ENCODE measurements at regions not wholly inside any gene's neighbourhood (a gene's known extent, or its start where the extent isn't known, plus 50 kb on each side); places are given as distances from the start of the nearest gene placed in this dataset.

GRCh38 chr10:78188446-78188845 is 154.8 kb downstream of the RPS24 start:
- DNase-seq = no peak

- DNase-seq = no peak
Measured at GRCh38 chr10:78190051-78190825, 156.6 kb downstream of the RPS24 start.

DNA sequence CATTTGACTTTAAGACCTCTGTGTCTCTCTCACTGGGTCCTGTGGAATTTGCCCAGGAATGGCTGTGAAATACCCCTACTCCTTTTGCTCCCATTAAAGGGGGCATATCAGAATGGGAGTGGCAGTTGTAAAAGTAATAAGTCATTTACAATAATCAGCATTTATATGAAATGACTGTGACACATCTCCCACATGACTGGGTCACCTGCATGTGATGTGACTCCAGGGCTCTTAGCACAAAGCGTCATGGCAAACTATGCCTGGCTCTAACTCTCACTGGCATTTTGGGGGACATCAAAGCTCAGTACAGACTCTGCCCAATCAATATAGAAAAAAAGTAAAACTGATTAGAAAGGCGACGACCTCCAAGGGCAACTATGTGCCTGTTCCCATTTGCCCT is 157.6 kb downstream of the RPS24 start:
- DNase-seq = no peak

DNA sequence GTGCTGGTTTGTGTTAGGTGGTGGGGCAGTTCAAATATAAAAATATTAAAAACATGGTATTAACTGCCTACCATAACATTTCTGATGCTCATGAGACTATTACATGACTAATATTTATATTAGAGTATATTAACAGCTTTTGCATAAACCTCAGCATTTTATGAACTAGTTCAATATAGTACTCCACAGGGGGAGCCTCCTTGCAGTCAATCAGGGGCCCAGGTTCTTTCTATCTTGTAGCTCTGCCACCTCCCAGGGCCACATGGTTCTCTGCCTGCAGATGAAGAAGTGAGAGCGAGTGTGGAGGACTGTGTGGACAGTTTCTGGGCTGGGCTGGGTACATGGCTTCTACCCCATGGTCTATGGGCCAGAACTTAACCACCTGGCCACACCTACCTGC is 159.5 kb downstream of the RPS24 start:
- no peak for DNase-seq

GRCh38 chr10:78194050-78194449 is 160.4 kb downstream of the RPS24 start:
- DNase-seq = no peak

DNA sequence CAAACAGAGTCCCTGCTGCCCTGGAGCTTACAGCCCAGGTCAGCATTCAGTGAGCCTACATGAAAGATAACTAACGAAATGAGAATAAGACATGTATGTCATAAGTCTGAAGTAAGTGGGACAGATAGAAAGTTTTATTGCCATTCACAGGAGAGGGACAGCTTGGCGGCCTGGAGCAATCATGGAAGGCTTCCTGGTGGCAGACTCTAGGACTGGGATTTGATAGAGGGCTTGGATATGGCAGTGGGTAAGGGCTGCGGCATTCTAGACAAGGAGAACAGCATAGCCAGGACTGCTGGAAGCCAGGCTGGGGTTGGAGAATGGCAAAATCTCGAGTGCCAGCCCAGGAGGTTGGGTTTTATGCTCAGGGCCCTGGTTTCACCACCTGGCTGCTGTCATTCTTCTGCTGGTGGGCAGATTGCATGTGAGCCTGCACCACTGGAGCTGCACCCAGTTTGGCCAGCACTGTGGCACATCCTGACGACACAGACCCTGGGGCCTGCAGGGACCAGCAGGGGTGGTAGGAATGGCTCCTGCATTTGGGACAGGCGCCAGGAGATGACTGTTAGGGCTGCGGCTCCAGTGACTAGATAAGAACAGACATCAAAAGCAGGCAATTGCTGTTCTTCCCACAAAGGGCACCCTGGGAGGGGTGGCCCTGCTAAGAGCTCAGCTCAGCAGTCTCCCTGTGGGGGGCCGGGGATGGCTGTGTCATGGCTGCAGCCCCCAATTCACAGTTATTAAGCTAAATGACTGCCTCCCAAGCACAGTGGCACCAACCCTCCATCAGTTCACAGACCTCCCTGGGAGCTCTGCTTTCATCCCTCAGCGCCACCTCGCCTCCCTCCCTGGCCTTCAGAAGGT is 161.1 kb downstream of the RPS24 start:
- DNase-seq = no peak

GRCh38 chr10:78196396-78196795 is 162.7 kb downstream of the RPS24 start:
- no peak for DNase-seq

GRCh38 chr10:78196964-78197363 is 163.3 kb downstream of the RPS24 start:
- no peak for DNase-seq

- DNase-seq = no peak
Measured at GRCh38 chr10:78197628-78198272, 164.1 kb downstream of the RPS24 start.

DNA sequence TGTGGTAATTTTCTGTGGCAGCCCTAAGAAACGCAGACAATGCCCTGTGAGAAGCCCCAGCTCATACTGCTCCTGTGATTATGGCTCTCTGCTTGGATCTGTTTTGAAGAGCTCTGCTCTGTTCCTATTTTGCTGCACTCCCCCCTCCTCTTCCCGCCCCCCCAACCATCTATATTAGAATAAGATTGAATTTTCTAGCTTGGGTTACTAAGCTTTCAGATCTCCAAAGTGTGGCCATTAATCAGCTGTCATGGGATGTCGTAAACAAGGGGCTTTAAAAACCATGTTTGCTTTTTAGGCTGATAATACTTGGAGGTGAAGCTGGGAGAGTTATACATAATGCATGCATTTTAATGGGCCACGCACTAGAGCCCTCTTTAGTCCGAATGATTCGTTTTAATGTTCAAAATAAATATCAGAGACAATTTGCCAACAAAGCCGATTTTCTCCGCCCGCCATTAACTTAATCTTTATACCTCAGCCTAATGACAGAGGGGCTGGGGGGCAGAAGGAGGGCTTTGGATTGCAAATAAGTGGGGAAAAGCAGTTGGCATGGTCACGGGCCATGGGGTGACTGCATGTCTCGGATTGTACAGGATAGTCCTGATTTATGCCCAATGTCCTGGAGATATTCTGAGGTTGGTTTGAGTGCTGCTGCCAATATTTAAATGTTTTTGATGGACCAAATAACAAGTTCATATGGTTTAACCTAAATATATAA is 165.5 kb downstream of the RPS24 start:
- DNase-seq = no peak

DNA sequence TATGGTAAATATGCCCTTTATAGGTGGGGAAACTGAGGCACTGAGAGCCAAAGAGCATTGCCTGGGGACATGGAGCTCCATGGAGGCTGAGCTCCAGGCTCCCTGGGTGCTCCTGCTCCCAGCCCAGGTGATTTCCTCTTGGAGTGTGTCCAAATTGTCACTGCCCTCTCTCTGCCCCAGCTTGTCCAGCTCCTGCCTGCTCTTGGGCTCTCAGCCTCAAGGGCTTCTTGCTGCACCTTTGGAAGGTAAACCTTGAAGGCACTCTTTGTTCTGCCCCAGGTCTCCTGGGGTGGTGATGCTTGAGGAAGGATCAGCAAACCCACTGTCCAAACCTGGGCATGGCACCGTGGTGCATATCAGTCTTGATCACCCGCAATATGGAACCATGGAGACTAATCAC is 166.1 kb downstream of the RPS24 start:
- DNase-seq = no peak

- DNase-seq = no peak
Measured at GRCh38 chr10:78200686-78201085, 167.0 kb downstream of the RPS24 start.

DNA sequence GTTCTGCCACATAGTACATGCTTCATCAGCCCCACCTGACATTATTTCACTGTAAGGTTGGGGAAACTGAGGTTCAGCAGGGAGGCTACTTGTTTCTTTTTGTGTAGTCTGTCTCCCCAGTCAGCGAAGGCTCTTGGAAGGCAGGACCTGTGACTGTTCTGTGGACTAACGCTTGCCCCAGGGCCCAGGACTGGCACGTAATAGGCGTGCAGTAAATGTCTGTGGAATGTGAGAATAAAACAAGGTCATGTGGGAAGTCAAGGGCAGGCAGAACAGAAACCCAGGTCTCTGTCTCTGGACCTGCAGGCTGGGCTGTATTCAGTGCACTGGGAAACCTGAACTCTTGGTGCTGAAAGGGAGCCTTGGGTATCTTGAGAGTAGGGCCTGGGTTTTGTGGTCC is 168.7 kb downstream of the RPS24 start:
- DNase-seq = no peak

GRCh38 chr10:78203915-78204818 is 170.5 kb downstream of the RPS24 start:
- DNase-seq = no peak

DNA sequence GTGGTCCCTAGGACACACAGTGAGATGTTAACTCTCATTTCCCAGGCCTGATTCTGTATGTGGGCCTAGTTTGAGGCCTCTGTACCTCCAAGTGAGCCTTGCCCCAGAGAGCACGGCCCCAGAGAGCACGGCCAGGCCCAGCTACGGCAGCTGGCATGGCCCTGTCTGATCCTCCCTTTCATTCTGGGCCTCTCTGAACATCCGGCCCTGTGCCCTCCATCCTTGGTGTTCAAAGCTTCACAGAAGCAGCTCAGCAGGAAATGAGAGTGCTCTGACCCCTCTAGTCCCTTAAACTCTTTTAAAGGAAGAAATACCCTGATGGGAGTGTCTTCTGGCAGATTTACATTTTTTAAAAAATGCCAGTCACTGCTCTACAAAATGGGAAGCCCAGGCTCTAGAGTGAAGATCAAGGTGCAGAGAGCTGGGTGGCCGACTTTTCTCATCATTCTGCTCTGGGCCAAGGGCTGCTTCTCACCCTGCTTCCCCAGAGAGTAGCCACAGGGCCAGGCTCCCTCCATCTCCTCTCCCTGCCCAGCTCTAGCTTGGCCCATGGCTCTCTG is 171.9 kb downstream of the RPS24 start:
- no peak for DNase-seq

GRCh38 chr10:78207216-78207615 is 173.6 kb downstream of the RPS24 start:
- DNase-seq = no peak

- DNase-seq = no peak
Measured at GRCh38 chr10:78207776-78208175, 174.1 kb downstream of the RPS24 start.

DNA sequence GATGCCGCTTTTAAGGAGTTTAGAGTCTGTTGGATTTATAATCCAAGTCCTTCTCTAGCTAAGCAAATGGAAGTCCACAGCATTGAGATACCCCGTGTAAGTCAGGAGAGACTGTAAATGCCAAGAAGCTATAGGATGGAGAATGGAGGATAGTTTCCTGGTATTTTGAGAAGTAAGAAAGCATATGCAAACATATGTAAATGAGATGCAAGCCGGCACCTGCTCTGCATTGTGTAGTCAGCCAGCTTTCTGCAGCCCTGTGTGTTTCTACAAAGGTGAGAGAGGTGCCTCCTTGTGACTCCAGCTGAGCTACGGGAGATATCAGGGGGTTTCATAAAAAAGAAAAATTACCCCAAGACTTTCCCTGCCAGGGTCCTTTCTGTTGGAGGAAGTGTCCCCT is 176.3 kb downstream of the RPS24 start:
- DNase-seq = no peak

- no peak for DNase-seq
Measured at GRCh38 chr10:78210548-78210947, 176.9 kb downstream of the RPS24 start.

GRCh38 chr10:78210976-78211375 is 177.3 kb downstream of the RPS24 start:
- DNase-seq = no peak

DNA sequence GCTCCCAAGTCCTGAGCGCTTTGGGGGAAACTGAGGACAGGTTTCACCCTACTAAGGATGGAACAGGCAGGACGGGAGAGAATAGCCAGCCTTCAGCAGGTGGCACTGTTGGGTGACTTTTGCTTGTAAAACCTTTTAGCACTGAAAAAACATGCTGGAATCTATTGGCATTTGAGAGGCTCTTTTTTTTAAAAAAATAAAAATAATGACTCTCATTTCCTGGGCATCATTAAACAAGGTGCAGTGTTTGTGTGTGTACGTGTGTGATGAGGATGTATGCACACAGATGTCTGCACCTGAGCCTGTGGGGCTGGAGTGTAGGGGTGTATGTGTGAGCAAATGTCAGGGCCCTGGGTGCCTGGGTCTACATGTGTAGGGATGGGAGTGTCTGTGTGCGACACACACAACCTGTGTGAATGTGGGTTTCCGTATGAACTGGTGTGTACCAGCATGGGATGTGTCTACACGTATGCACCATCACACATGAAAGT is 177.9 kb downstream of the RPS24 start:
- no peak for DNase-seq

Measured in CD4-positive, alpha-beta T cell treated with Interleukin-15 for 1 hour (primary cell).